SK-N-SH (cell line): ENCODE measurements at regions not wholly inside any gene's neighbourhood (a gene's known extent, or its start where the extent isn't known, plus 50 kb on each side); places are given as distances from the start of the nearest gene placed in this dataset.
A peak's percentile ranks its signal among the peaks of the same experiment; 100 is the strongest.

Source experiments
- CTCF ChIA-PET: fragments of 300-600, 350-600 bp; formaldehyde crosslinking; extraction: SDS; loops from one replicate; lab custom pipeline; 2021; lab: Yijun Ruan, JAX
- POLR2A ChIA-PET: fragments of 350-600 bp; sonication (Branson Sonifier 250); formaldehyde crosslinking; extraction: SDS; loops from one replicate; lab custom pipeline; 2020; ENCODE audit warnings: antibody characterized with exemption, inconsistent platforms; lab: Yijun Ruan, JAX
- DNase-seq: peaks from one replicate; pipeline ENCODE4 v3.0.0; 2012
- H2AFZ ChIP-seq: fragments of 200-600 bp; sonication (generic); 2 replicates; pipeline ENCODE4 v1.8.1; 2016; ENCODE audit warnings: antibody characterized with exemption, mild to moderate bottlenecking, low read depth
- H3F3A ChIP-seq: fragments of 200-600 bp; sonication (generic); replicated peaks from 2 replicates; pipeline ENCODE3; 2016; ENCODE audit warnings: antibody characterized with exemption, mild to moderate bottlenecking; ENCODE audit not compliant: insufficient read depth
- H3K27ac ChIP-seq, 2 experiments: fragments of 200-500 bp in 1 of 2; fragments of 200-600 bp in 1 of 2; sonication (Bioruptor generic) in 1 of 2; sonication (generic), shearing (Covaris generic) in 1 of 2; 2 replicates each; pipeline versions ENCODE4 v1.5.1 to v1.6.1; 2014 to 2016; ENCODE audit warnings: low read depth in 2 of 2, inconsistent platforms in 1 of 2, low read length in 1 of 2, mild to moderate bottlenecking in 1 of 2, mixed read lengths in 1 of 2
- H3K27me3 ChIP-seq: fragments of 200-600 bp; sonication (generic), shearing (Covaris generic); 2 replicates; pipeline ENCODE4 v1.6.1; 2016; ENCODE audit warnings: mixed run types; ENCODE audit not compliant: insufficient read depth
- H3K36me3 ChIP-seq, 2 experiments: fragments of 200-500 bp in 1 of 2; fragments of 200-600 bp in 1 of 2; sonication (Bioruptor generic) in 1 of 2; sonication (generic) in 1 of 2; replicated peaks in 1 of 2; 2 replicates each; pipeline versions ENCODE3 to v1.5.1; 2014 to 2016; ENCODE audit warnings: low read length in 1 of 2, mild to moderate bottlenecking in 1 of 2; ENCODE audit not compliant: insufficient read depth in 2 of 2, control insufficient read depth in 1 of 2
- H3K4me1 ChIP-seq, 2 experiments: fragments of 200-500 bp in 1 of 2; fragments of 200-600 bp in 1 of 2; sonication (Bioruptor generic) in 1 of 2; sonication (generic), shearing (Covaris generic) in 1 of 2; 2 replicates each; pipeline versions ENCODE4 v1.5.1 to v1.6.1; 2014 to 2016; ENCODE audit warnings: low read depth in 1 of 2, low read length in 1 of 2, mixed run types in 1 of 2; ENCODE audit not compliant: insufficient read depth in 2 of 2, control insufficient read depth in 1 of 2
- H3K4me2 ChIP-seq: fragments of 200-600 bp; sonication (generic), shearing (Covaris generic); 2 replicates; pipeline ENCODE4 v1.6.1; 2017; ENCODE audit warnings: mixed run types
- H3K4me3 ChIP-seq, 2 experiments: fragments of 200-500 bp in 1 of 2; fragments of 200-600 bp in 1 of 2; sonication (Bioruptor generic) in 1 of 2; sonication (generic), shearing (Covaris generic) in 1 of 2; 2 replicates each; pipeline versions ENCODE4 v1.5.1 to v1.8.1; 2014 to 2016; ENCODE audit warnings: low read depth in 2 of 2, inconsistent platforms in 1 of 2, low read length in 1 of 2, mild to moderate bottlenecking in 1 of 2, mixed read lengths in 1 of 2, moderate library complexity in 1 of 2
- H3K79me2 ChIP-seq: fragments of 200-600 bp; sonication (generic); 2 replicates; pipeline ENCODE4 v1.8.1; 2017; ENCODE audit warnings: mild to moderate bottlenecking; ENCODE audit not compliant: insufficient read depth
- H3K9ac ChIP-seq: fragments of 200-600 bp; sonication (generic); 2 replicates; pipeline ENCODE4 v1.6.1; 2017; ENCODE audit warnings: mixed run types
- H3K9me2 ChIP-seq: fragments of 200-600 bp; sonication (generic); 2 replicates; pipeline ENCODE4 v1.6.1; 2017; ENCODE audit warnings: mixed run types
- H3K9me3 ChIP-seq: fragments of 200-600 bp; sonication (generic); 2 replicates; pipeline ENCODE4 v1.6.1; 2017; ENCODE audit warnings: mixed run types, mild to moderate bottlenecking, moderate library complexity
- H4K20me1 ChIP-seq: fragments of 200-600 bp; sonication (generic); 2 replicates; pipeline ENCODE4 v1.6.1; 2017; ENCODE audit warnings: mild to moderate bottlenecking, mixed run types; ENCODE audit not compliant: insufficient read depth
- ELF1 ChIP-seq: IDR thresholded peaks from 2 replicates; pipeline ENCODE4 v1.4.0; 2012
- EP300 ChIP-seq, 2 experiments: IDR thresholded peaks; 2 replicates each; pipeline versions ENCODE4 v1.4.0 to v1.6.1; 2012; ENCODE audit warnings: borderline replicate concordance in 1 of 2, low read depth in 1 of 2, low read length in 1 of 2
- FOXM1 ChIP-seq: IDR thresholded peaks from 2 replicates; pipeline ENCODE4 v1.4.0; 2012; ENCODE audit warnings: low read depth, mild to moderate bottlenecking
- MXI1 ChIP-seq: IDR thresholded peaks from 2 replicates; pipeline ENCODE4 v1.6.1; 2012; ENCODE audit warnings: mild to moderate bottlenecking, low read depth, low read length, improper control_type of control experiment
- RAD21 ChIP-seq: IDR thresholded peaks from 2 replicates; pipeline ENCODE4 v1.6.1; 2012; ENCODE audit warnings: mild to moderate bottlenecking, low read length
- WGBS: methylation state at CpG from one replicate; pipeline ENCODE4 v1.1.6; 2017; ENCODE audit warnings: low lambda C conversion rate; 5-methylcytosine and 5-hydroxymethylcytosine counted together
- TF ChIP-seq, protein P1 (sequence below): IDR thresholded peaks from 2 replicates; pipeline ENCODE4; 2012
- TF ChIP-seq, protein P2 (sequence below): fragments of 200-600 bp; sonication (generic); IDR thresholded peaks from 2 replicates; pipeline ENCODE4 v1.6.1; 2017; ENCODE audit warnings: antibody characterized with exemption, mild to moderate bottlenecking, moderate library complexity

GRCh38 chrX:45846328-45846727 lies 645.7 kb upstream of the DIPK2B start (continued):
- TF ChIP-seq, protein P1, sequence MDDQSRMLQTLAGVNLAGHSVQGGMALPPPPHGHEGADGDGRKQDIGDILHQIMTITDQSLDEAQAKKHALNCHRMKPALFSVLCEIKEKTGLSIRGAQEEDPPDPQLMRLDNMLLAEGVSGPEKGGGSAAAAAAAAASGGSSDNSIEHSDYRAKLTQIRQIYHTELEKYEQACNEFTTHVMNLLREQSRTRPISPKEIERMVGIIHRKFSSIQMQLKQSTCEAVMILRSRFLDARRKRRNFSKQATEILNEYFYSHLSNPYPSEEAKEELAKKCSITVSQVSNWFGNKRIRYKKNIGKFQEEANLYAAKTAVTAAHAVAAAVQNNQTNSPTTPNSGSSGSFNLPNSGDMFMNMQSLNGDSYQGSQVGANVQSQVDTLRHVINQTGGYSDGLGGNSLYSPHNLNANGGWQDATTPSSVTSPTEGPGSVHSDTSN: no peak
- no peak for TF ChIP-seq EP300 (IDR thresholded peaks at IDR 0.05; ENCODE audit: borderline replicate concordance in 1 of 2, low read depth in 1 of 2, low read length in 1 of 2)
- no peak for TF ChIP-seq ELF1
- TF ChIP-seq, protein P2, sequence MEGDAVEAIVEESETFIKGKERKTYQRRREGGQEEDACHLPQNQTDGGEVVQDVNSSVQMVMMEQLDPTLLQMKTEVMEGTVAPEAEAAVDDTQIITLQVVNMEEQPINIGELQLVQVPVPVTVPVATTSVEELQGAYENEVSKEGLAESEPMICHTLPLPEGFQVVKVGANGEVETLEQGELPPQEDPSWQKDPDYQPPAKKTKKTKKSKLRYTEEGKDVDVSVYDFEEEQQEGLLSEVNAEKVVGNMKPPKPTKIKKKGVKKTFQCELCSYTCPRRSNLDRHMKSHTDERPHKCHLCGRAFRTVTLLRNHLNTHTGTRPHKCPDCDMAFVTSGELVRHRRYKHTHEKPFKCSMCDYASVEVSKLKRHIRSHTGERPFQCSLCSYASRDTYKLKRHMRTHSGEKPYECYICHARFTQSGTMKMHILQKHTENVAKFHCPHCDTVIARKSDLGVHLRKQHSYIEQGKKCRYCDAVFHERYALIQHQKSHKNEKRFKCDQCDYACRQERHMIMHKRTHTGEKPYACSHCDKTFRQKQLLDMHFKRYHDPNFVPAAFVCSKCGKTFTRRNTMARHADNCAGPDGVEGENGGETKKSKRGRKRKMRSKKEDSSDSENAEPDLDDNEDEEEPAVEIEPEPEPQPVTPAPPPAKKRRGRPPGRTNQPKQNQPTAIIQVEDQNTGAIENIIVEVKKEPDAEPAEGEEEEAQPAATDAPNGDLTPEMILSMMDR: no peak
- TF ChIP-seq FOXM1: no peak

DNA sequence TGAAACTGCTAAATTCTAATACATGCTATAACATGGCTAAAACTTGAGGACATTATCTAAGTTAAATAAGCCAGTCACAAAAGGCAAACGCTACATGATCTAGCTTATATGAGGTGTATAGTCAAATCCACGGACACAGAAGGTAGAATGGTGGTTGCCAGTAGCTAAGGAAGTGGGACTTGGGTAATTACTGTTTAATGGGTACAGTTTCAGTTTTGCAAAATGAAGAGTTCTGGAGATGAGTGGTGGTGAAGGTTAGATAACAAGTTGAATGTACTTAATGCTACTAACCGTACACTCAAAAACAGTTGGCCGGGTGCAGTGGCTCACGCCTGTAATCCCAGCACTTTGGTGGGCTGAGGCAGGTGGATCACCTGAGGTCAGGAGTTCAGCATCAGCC lies 644.5 kb upstream of the DIPK2B start:
- Histone ChIP-seq H3K36me3 (peaks cover 0 to 36% of the 10 kb centered on the region in 2 experiments), H3K4me2 (no peak overlapping the region), H3K4me1 (peaks cover 0 to 23% of the 10 kb centered on the region in 2 experiments; a peak in 2 of 4 replicates), H3K9me2 (no peaks in the 10 kb centered on the region), H2AFZ (no peak overlapping the region), H3F3A (peaks cover 12% of the 10 kb centered on the region), H3K9me3 (no peaks in the 10 kb centered on the region), H3K79me2 (peaks cover 93% of the 10 kb centered on the region), H3K27ac (no peak overlapping the region), H3K9ac (no peak overlapping the region), H4K20me1 (no peaks in the 10 kb centered on the region), H3K27me3 (no peaks in the 10 kb centered on the region; the same call in 1 of the 2 replicates), H3K4me3 (no peak overlapping the region)
- POLR2A ChIA-PET: no interaction called here
- CTCF ChIA-PET: no interaction called here
- 65% methylated on average over 5 of the region's 5 CpGs for WGBS
- TF ChIP-seq, protein P1: no peak
- TF ChIP-seq MXI1: no peak
- no peak for DNase-seq

DNA sequence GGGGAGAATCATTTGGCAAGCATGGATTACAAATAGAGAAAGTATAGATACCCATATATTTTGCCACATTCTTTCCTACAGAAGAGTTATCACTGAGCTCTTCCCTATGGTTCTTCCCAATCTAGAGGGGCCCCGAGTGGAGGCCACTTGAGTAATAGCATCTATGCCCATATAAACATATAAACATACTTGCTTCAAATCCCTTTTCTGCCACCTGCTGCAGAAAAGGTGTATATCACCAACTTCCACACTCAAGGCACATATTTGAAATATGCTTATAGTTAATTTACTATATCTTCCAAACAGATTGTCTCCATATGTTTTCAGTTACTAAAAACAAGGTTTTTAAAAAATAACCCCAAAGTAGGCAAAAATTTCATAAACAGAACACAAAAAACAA lies 642.8 kb upstream of the DIPK2B start:
- H3K27ac ChIP-seq: peak overlapping the region in 1 of 2 experiments; percentile 42; a peak in 2 of 4 replicates
- ChIA-PET POLR2A (no interaction called here), CTCF (no interaction called here)
- H3K36me3 ChIP-seq: peaks cover 0 to 36% of the 10 kb centered on the region in 2 experiments
- DNase-seq: no peak
- no peak overlapping the region for H2AFZ ChIP-seq
- no peak overlapping the region for H3K4me3 ChIP-seq
- 11% methylated on average over 1 of the region's 1 CpG for WGBS
- H3K9ac ChIP-seq: no peak overlapping the region
- H3F3A ChIP-seq: peaks cover 12% of the 10 kb centered on the region
- H3K27me3 ChIP-seq: no peaks in the 10 kb centered on the region; the same call in 1 of the 2 replicates
- H4K20me1 ChIP-seq: no peaks in the 10 kb centered on the region
- peaks cover 95% of the 10 kb centered on the region for H3K79me2 ChIP-seq
- TF ChIP-seq RAD21 (peak; percentile 13; the same call in 1 of the 2 replicates), FOXM1 (no peak)
- no peaks in the 10 kb centered on the region for H3K9me3 ChIP-seq
- H3K4me2 ChIP-seq: no peak overlapping the region
- peaks cover 0 to 26% of the 10 kb centered on the region in 2 experiments; a peak in 2 of 4 replicates for H3K4me1 ChIP-seq
- H3K9me2 ChIP-seq: no peaks in the 10 kb centered on the region
